HEK293T (cell line): ENCODE measurements at regions not wholly inside any gene's neighbourhood (a gene's known extent, or its start where the extent isn't known, plus 50 kb on each side); places are given as distances from the start of the nearest gene placed in this dataset.

Source experiments
- CTCF ChIA-PET: fragments of 350-600 bp; formaldehyde crosslinking; extraction: SDS; loops from one replicate; lab custom pipeline; 2021; ENCODE audit warnings: antibody characterized with exemption, inconsistent platforms; lab: Yijun Ruan, JAX
- POLR2A ChIA-PET: fragments of 350-600 bp; formaldehyde crosslinking; extraction: SDS; loops from one replicate; lab custom pipeline; 2020; ENCODE audit warnings: antibody characterized with exemption, inconsistent platforms; lab: Yijun Ruan, JAX
- DNase-seq: peaks from one replicate; pipeline ENCODE4 v3.0.0; 2012; ENCODE audit warnings: mixed read lengths; ENCODE audit errors: extremely low spot score
- ARNT ChIP-seq: fragments of 450-650 bp; IDR thresholded peaks from 2 replicates; pipeline ENCODE4 v1.6.1; 2017; ENCODE audit warnings: mild to moderate bottlenecking
- BHLHE40 ChIP-seq: fragments of 450-650 bp; IDR thresholded peaks from 2 replicates; pipeline ENCODE4 v1.6.1; 2016; ENCODE audit warnings: mild to moderate bottlenecking, moderate library complexity, borderline replicate concordance
- CTBP1 ChIP-seq: fragments of 450-650 bp; IDR thresholded peaks from 2 replicates; pipeline ENCODE4 v1.6.1; 2016; ENCODE audit warnings: borderline replicate concordance
- ELF4 ChIP-seq: fragments of 450-650 bp; IDR thresholded peaks from 2 replicates; pipeline ENCODE4 v1.6.1; 2017; ENCODE audit warnings: antibody characterized with exemption
- FOXA1 ChIP-seq: fragments of 450-650 bp; IDR thresholded peaks from 2 replicates; pipeline ENCODE4 v1.6.1; 2016; ENCODE audit warnings: mild to moderate bottlenecking
- FOXK2 ChIP-seq: fragments of 450-650 bp; IDR thresholded peaks from 2 replicates; pipeline ENCODE4 v1.6.1; 2016; ENCODE audit warnings: mild to moderate bottlenecking
- FOXM1 ChIP-seq: fragments of 450-650 bp; IDR thresholded peaks from 2 replicates; pipeline ENCODE4 v1.6.1; 2017; ENCODE audit warnings: mild to moderate bottlenecking, borderline replicate concordance
- HDGF ChIP-seq: fragments of 450-650 bp; IDR thresholded peaks from 2 replicates; pipeline ENCODE4 v1.6.1; 2017; ENCODE audit warnings: antibody characterized with exemption, borderline replicate concordance
- L3MBTL2 ChIP-seq: fragments of 450-650 bp; conservative IDR thresholded peaks from 2 replicates; pipeline ENCODE4 v1.6.1; 2016; ENCODE audit warnings: mild to moderate bottlenecking
- LEF1 ChIP-seq: fragments of 450-650 bp; IDR thresholded peaks from 2 replicates; pipeline ENCODE4 v1.6.1; 2017; ENCODE audit warnings: mild to moderate bottlenecking, borderline replicate concordance
- NFRKB ChIP-seq: fragments of 450-650 bp; IDR thresholded peaks from 2 replicates; pipeline ENCODE4 v1.6.1; 2016; ENCODE audit warnings: mild to moderate bottlenecking, moderate library complexity
- PKNOX1 ChIP-seq: fragments of 450-650 bp; IDR thresholded peaks from 2 replicates; pipeline ENCODE4 v1.6.1; 2016
- SP1 ChIP-seq: fragments of 450-650 bp; IDR thresholded peaks from 2 replicates; pipeline ENCODE4 v1.6.1; 2017
- SUZ12 ChIP-seq: fragments of 450-650 bp; IDR thresholded peaks from 2 replicates; pipeline ENCODE4 v1.6.1; 2016; ENCODE audit warnings: mild to moderate bottlenecking
- TARDBP ChIP-seq: fragments of 450-650 bp; IDR thresholded peaks from 2 replicates; pipeline ENCODE4 v1.6.1; 2016
- ZNF384 ChIP-seq: fragments of 450-650 bp; IDR thresholded peaks from 2 replicates; pipeline ENCODE4 v1.6.1; 2016

- DNase-seq, result no peak
- ChIA-PET POLR2A (no interaction called here), CTCF (no interaction called here)
- no peak for TF ChIP-seq HDGF
- no peak for TF ChIP-seq CTBP1
- no peak for TF ChIP-seq ZNF384
- no peak for TF ChIP-seq SP1
- no peak for TF ChIP-seq FOXM1
- no peak for TF ChIP-seq ELF4
- TF ChIP-seq BHLHE40, result no peak
- TF ChIP-seq L3MBTL2, result no peak
- TF ChIP-seq ARNT, result no peak
- TF ChIP-seq NFRKB, result no peak
- TF ChIP-seq FOXA1, result no peak
- no peak for TF ChIP-seq PKNOX1
- TF ChIP-seq TARDBP, result no peak
- TF ChIP-seq SUZ12, result no peak
- TF ChIP-seq LEF1, result no peak
- no peak for TF ChIP-seq FOXK2
These were observed 281.9 kb upstream of the NAV3 start for GRCh38 chr12:77548797-77549196.

- no peak for DNase-seq
- POLR2A ChIA-PET, result no interaction called here
- CTCF ChIA-PET, result no interaction called here
- TF ChIP-seq SP1, result no peak
- no peak for TF ChIP-seq LEF1
- TF ChIP-seq ZNF384, result no peak
- no peak for TF ChIP-seq ELF4
- TF ChIP-seq BHLHE40, result no peak
These were observed 290.6 kb upstream of the NAV3 start for GRCh38 chr12:77540097-77540496.

- CTCF ChIA-PET, result no interaction called here
- TF ChIP-seq ZNF384, result no peak
- no peak for TF ChIP-seq FOXA1
- no peak for TF ChIP-seq CTBP1
- TF ChIP-seq HDGF, result no peak
- TF ChIP-seq BHLHE40, result no peak
- no peak for TF ChIP-seq TARDBP
- TF ChIP-seq ELF4, result no peak
- TF ChIP-seq L3MBTL2, result no peak
- TF ChIP-seq LEF1, result no peak
- TF ChIP-seq FOXM1, result no peak
- no peak for TF ChIP-seq NFRKB
- no peak for TF ChIP-seq ARNT
- TF ChIP-seq FOXK2, result no peak
- no peak for TF ChIP-seq PKNOX1
- TF ChIP-seq SP1, result no peak
- no peak for TF ChIP-seq SUZ12
- DNase-seq, result no peak
- POLR2A ChIA-PET, result no interaction called here
These were observed 293.0 kb upstream of the NAV3 start for GRCh38 chr12:77537663-77538062.

- ChIA-PET CTCF (no interaction called here), POLR2A (no interaction called here)
- DNase-seq, result no peak
- TF ChIP-seq FOXA1 (no peak), ZNF384 (no peak), LEF1 (no peak), BHLHE40 (no peak), NFRKB (no peak), CTBP1 (no peak), TARDBP (no peak)
These were observed 295.0 kb upstream of the NAV3 start for GRCh38 chr12:77535734-77536133.

- ChIA-PET CTCF (no interaction called here), POLR2A (no interaction called here)
- DNase-seq, result no peak
These were observed 298.8 kb upstream of the NAV3 start for GRCh38 chr12:77531912-77532311.

GRCh38 chr12:77522247-77522646, 308.4 kb upstream of the NAV3 start:
- no peak for DNase-seq
- no peak for TF ChIP-seq NFRKB
- TF ChIP-seq SP1, result no peak
- no peak for TF ChIP-seq ELF4
- no peak for TF ChIP-seq LEF1
- no peak for TF ChIP-seq ARNT
- TF ChIP-seq FOXA1, result no peak
- no peak for TF ChIP-seq ZNF384
- no peak for TF ChIP-seq SUZ12
- TF ChIP-seq L3MBTL2, result no peak
- no peak for TF ChIP-seq PKNOX1
- no peak for TF ChIP-seq BHLHE40
- no peak for TF ChIP-seq HDGF
- TF ChIP-seq TARDBP, result no peak
- TF ChIP-seq FOXM1, result no peak
- no peak for TF ChIP-seq FOXK2
- POLR2A ChIA-PET, result no interaction called here
- CTCF ChIA-PET, result no interaction called here

More at GRCh38 chr12:77531912-77532311, 298.8 kb upstream of the NAV3 start:
- TF ChIP-seq HDGF (no peak), TARDBP (no peak), ZNF384 (no peak), FOXM1 (no peak), ARNT (no peak), CTBP1 (no peak), FOXA1 (no peak)
